CD4-positive, alpha-beta T cell treated with Interleukin-6 at 100 ng/mL for 8 hours (primary cell): ENCODE measurements at regions not wholly inside any gene's neighbourhood (a gene's known extent, or its start where the extent isn't known, plus 50 kb on each side); places are given as distances from the start of the nearest gene placed in this dataset.

Experiments used
- DNase-seq: peaks from one replicate; pipeline ENCODE4 v3.0.0-alpha.2; 2020; ENCODE audit warnings: mixed read lengths, low spot score

GRCh38 chr3:18036450-18036815 is 294.0 kb upstream of the TBC1D5 start:
- DNase-seq: no peak

GRCh38 chr3:18035641-18036449 is 293.4 kb upstream of the TBC1D5 start:
- DNase-seq: no peak

- DNase-seq: no peak
These were observed 291.2 kb upstream of the TBC1D5 start for GRCh38 chr3:18033581-18034108.

- no peak for DNase-seq
These were observed 288.0 kb upstream of the TBC1D5 start for GRCh38 chr3:18030371-18030870.

GRCh38 chr3:18027161-18027939 is 284.9 kb upstream of the TBC1D5 start:
- no peak for DNase-seq

GRCh38 chr3:18024715-18025114 is 282.3 kb upstream of the TBC1D5 start:
- no peak for DNase-seq

- no peak for DNase-seq
These were observed 276.7 kb upstream of the TBC1D5 start for GRCh38 chr3:18019161-18019495.

GRCh38 chr3:18018491-18019160 is 276.2 kb upstream of the TBC1D5 start:
- DNase-seq: no peak

GRCh38 chr3:18016366-18016765 is 273.9 kb upstream of the TBC1D5 start:
- DNase-seq: no peak

GRCh38 chr3:18012933-18013332 is 270.5 kb upstream of the TBC1D5 start:
- no peak for DNase-seq

GRCh38 chr3:18012436-18012835 is 270.0 kb upstream of the TBC1D5 start:
- DNase-seq: no peak

- no peak for DNase-seq
These were observed 269.0 kb upstream of the TBC1D5 start for GRCh38 chr3:18011387-18011786.

- no peak for DNase-seq
These were observed 267.6 kb upstream of the TBC1D5 start for GRCh38 chr3:18010001-18010400.

GRCh38 chr3:18008706-18009368 is 266.4 kb upstream of the TBC1D5 start:
- no peak for DNase-seq

GRCh38 chr3:18007980-18008379 is 265.5 kb upstream of the TBC1D5 start:
- DNase-seq: no peak

- no peak for DNase-seq
These were observed 253.3 kb upstream of the TBC1D5 start for GRCh38 chr3:17995769-17996168.

GRCh38 chr3:17994167-17994566 is 251.7 kb upstream of the TBC1D5 start:
- DNase-seq: no peak

GRCh38 chr3:17990390-17990789 is 248.0 kb upstream of the TBC1D5 start:
- no peak for DNase-seq

- no peak for DNase-seq
These were observed 244.0 kb upstream of the TBC1D5 start for GRCh38 chr3:17986348-17986816.

- DNase-seq: no peak
These were observed 243.4 kb upstream of the TBC1D5 start for GRCh38 chr3:17985658-17986347.

- DNase-seq: no peak
These were observed 240.7 kb upstream of the TBC1D5 start for GRCh38 chr3:17983106-17983505.
